ENCODE measurements at regions not wholly inside any gene's neighbourhood (a gene's known extent, or its start where the extent isn't known, plus 50 kb on each side); places are given as distances from the start of the nearest gene placed in this dataset.

GRCh38 chr4:180766944-180767729 is 1476.1 kb upstream of the TENM3 start:
- POLR2A ChIA-PET (ENCODE audit: low non-redundant PET): no interaction called here
- Histone ChIP-seq H3K4me3 (ENCODE audit: low read depth, low read length, poor library complexity, severe bottlenecking) (no peak overlapping the region), H3K27me3 (replicated peaks; ENCODE audit: insufficient read depth, low read depth, low read length, poor library complexity) (no peaks in the 10 kb centered on the region), H3K27ac (ENCODE audit: low read depth, low read length, poor library complexity, severe bottlenecking) (no peak overlapping the region), H3K4me1 (ENCODE audit: insufficient read depth, low read length, poor library complexity, severe bottlenecking) (no peaks in the 10 kb centered on the region), H3K9me3 (ENCODE audit: low read depth, low read length, poor library complexity, severe bottlenecking) (no peaks in the 10 kb centered on the region), H3K36me3 (ENCODE audit: insufficient read depth, low read length, poor library complexity, severe bottlenecking) (no peaks in the 10 kb centered on the region)
- TF ChIP-seq, protein P1, sequence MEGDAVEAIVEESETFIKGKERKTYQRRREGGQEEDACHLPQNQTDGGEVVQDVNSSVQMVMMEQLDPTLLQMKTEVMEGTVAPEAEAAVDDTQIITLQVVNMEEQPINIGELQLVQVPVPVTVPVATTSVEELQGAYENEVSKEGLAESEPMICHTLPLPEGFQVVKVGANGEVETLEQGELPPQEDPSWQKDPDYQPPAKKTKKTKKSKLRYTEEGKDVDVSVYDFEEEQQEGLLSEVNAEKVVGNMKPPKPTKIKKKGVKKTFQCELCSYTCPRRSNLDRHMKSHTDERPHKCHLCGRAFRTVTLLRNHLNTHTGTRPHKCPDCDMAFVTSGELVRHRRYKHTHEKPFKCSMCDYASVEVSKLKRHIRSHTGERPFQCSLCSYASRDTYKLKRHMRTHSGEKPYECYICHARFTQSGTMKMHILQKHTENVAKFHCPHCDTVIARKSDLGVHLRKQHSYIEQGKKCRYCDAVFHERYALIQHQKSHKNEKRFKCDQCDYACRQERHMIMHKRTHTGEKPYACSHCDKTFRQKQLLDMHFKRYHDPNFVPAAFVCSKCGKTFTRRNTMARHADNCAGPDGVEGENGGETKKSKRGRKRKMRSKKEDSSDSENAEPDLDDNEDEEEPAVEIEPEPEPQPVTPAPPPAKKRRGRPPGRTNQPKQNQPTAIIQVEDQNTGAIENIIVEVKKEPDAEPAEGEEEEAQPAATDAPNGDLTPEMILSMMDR (conservative IDR thresholded peaks at IDR 0.05; ENCODE audit: low read depth, low read length): no peak
- no peak for TF ChIP-seq EZH2 (IDR thresholded peaks at IDR 0.05; ENCODE audit: borderline replicate concordance, low read depth, low read length, poor library complexity, severe bottlenecking)
- BruUV-seq (replicated peaks): no TSS peak
- no peak for DNase-seq (ENCODE audit: low spot score)
- intact Hi-C loops (cut with micrococcal nuclease; ENCODE audit: unreplicated experiment): no loop called here
- CTCF ChIA-PET: no interaction called here

- intact Hi-C loops (cut with micrococcal nuclease; ENCODE audit: unreplicated experiment): no loop called here
- no peak overlapping the region for H3K4me3 ChIP-seq (ENCODE audit: low read depth, low read length, poor library complexity, severe bottlenecking)
- no peaks in the 10 kb centered on the region for H3K4me1 ChIP-seq (ENCODE audit: insufficient read depth, low read length, poor library complexity, severe bottlenecking)
- H3K27me3 ChIP-seq (replicated peaks; ENCODE audit: insufficient read depth, low read depth, low read length, poor library complexity): no peaks in the 10 kb centered on the region
- no peaks in the 10 kb centered on the region for H3K9me3 ChIP-seq (ENCODE audit: low read depth, low read length, poor library complexity, severe bottlenecking)
- no peaks in the 10 kb centered on the region for H3K36me3 ChIP-seq (ENCODE audit: insufficient read depth, low read length, poor library complexity, severe bottlenecking)
- ChIA-PET POLR2A (ENCODE audit: low non-redundant PET) (no interaction called here), CTCF (no interaction called here)
- no peak for DNase-seq (ENCODE audit: low spot score)
- no peak for TF ChIP-seq EZH2 (IDR thresholded peaks at IDR 0.05; ENCODE audit: borderline replicate concordance, low read depth, low read length, poor library complexity, severe bottlenecking)
- TF ChIP-seq, protein P1 (conservative IDR thresholded peaks at IDR 0.05; ENCODE audit: low read depth, low read length): no peak
- BruUV-seq (replicated peaks): no TSS peak
- no peak overlapping the region for H3K27ac ChIP-seq (ENCODE audit: low read depth, low read length, poor library complexity, severe bottlenecking)
Measured at GRCh38 chr4:180768610-180769009, 1474.6 kb upstream of the TENM3 start.

DNA sequence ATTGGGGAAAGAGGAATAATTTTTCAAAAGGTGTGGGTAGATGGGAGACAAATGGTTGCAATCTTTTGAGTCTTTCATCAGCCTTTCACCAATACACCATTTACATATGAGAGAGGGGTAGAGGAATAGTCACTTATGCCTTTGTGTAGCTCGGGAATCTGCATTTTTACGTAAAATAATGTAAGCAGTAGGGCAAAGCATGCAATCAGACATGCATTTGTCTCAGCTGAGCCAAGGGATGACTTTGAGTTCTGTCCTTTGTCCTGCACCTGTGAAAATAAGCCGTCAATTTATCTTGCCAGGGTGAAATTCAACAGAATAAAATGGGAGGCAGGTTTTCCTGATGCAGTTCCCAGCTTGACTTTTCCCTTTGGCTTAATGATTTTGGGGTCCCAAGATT is 1473.4 kb upstream of the TENM3 start:
- CTCF ChIA-PET: no interaction called here
- BruUV-seq (replicated peaks): no TSS peak
- DNase-seq (ENCODE audit: low spot score): no peak
- no peaks in the 10 kb centered on the region for H3K9me3 ChIP-seq (ENCODE audit: low read depth, low read length, poor library complexity, severe bottlenecking)
- H3K27ac ChIP-seq (ENCODE audit: low read depth, low read length, poor library complexity, severe bottlenecking): no peak overlapping the region
- no peak overlapping the region for H3K4me3 ChIP-seq (ENCODE audit: low read depth, low read length, poor library complexity, severe bottlenecking)
- POLR2A ChIA-PET (ENCODE audit: low non-redundant PET): no interaction called here
- H3K4me1 ChIP-seq (ENCODE audit: insufficient read depth, low read length, poor library complexity, severe bottlenecking): no peaks in the 10 kb centered on the region
- no peaks in the 10 kb centered on the region for H3K27me3 ChIP-seq (replicated peaks; ENCODE audit: insufficient read depth, low read depth, low read length, poor library complexity)
- H3K36me3 ChIP-seq (ENCODE audit: insufficient read depth, low read length, poor library complexity, severe bottlenecking): no peaks in the 10 kb centered on the region
- TF ChIP-seq EZH2 (IDR thresholded peaks at IDR 0.05; ENCODE audit: borderline replicate concordance, low read depth, low read length, poor library complexity, severe bottlenecking): no peak
- TF ChIP-seq, protein P1 (conservative IDR thresholded peaks at IDR 0.05; ENCODE audit: low read depth, low read length): no peak
- intact Hi-C loops (cut with micrococcal nuclease; ENCODE audit: unreplicated experiment): no loop called here
